HG03103 (cell line): ENCODE measurements at regions not wholly inside any gene's neighbourhood (a gene's known extent, or its start where the extent isn't known, plus 50 kb on each side); places are given as distances from the start of the nearest gene placed in this dataset.
"Not testable (repeated sequence)": the region's sequence is repeated elsewhere in the genome, so short reads cannot be mapped to it uniquely, and the experiment has no call there.

Experiments
- ATAC-seq: cut with Tn5 transposase; IDR thresholded peaks from one replicate; pipeline ENCODE4 v1.9.1; 2021; ENCODE audit warnings: low read depth; ENCODE audit not compliant: unreplicated experiment

DNA sequence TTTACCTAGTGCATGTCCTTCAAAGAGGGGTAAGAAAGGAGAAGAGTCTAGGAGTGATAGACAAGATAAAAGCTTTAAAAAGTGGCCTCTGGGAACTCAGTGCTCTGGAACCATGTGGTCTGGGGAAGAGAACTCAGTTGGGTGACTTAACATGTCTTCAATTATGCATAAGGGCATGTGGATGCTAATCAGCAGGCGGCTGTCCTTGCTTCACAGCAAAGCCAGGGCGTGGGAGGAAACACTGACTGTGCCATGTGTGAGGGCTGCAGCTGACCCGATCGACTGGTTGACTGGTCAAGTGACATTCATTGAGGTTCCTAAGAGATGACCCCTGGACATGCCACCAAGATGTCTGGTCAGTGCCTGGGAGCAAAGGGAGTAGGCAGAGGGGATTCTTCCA lies 1053.8 kb downstream of the BCL11B start:
- no peak for ATAC-seq

DNA sequence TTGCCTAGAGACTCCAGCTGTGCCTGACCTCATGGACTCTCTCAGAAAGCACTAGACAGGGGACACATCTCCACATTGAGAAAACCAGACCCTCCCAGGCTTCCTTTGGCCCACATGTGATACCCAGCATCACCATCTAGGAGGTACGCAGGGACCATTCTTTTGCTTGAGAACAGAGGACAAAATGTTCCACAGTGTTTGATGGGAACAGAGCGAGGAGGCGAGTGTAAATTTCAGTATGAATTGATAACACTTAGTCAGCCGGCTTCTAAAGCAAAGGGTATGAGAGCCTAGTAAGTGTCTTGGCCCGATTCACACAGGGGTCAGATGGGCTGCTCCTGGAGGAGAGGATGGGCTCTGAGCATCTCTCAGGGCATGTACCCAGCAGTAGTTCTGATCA lies 1052.4 kb downstream of the BCL11B start:
- ATAC-seq: no peak

DNA sequence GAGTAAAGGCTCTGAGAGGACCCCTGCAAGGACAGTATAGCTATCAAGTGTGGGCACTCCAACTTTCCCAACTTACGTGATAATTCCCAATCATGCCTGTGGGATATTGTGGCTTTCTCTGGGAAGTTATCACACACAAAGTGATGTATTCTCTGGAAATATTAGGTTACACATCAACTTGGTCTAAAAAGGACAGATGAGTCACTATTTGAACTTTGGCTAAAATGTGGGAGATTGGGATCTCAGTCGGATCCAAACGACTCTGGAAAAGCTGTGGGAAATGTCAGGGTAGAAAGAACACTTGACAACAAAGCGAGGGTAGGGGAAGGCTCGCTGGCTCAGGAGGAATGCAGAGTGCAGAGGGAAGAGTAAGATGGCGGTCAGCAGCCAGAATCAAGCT lies 1048.9 kb downstream of the BCL11B start:
- ATAC-seq: no peak

DNA sequence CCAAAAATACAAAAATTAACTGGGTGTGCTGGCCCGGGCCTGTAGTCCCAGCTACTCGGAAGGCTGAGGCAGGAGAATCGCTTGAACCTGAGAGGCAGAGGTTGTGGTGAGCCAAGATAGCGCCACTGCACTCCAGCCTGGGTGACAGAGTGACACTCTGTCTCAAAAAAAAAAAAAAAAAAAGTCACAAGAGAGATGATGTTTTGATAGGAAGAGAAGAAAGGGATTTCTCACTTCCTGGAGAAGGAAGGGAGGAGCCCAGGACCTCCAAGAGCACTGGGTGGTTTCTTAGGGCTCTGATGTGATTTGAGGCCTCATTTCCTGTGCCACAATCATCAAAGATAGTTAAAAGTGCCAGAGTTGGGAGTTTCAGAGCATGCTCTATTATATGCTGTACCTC lies 1048.3 kb downstream of the BCL11B start:
- ATAC-seq: not testable (repeated sequence)

DNA sequence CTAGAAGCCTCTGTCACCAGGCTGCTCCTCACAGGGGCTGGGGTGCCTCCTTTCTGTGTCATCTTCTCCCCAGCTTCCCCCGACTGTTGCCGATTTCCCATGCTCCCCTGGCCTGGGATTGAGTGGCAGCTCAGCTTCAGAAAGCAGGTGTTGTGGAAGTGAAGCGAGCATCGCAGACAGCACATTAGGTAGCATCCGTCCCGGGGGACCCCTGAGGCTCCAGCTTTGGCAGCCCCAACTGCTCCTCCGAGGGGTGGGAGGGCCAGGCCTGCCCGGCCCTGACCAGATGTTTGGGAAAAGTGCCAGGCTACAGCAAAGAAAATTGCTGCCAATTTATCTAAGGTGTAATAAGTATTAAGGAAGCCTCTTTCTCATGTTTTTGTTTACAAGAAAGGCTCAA lies 1045.6 kb downstream of the BCL11B start:
- ATAC-seq: no peak

DNA sequence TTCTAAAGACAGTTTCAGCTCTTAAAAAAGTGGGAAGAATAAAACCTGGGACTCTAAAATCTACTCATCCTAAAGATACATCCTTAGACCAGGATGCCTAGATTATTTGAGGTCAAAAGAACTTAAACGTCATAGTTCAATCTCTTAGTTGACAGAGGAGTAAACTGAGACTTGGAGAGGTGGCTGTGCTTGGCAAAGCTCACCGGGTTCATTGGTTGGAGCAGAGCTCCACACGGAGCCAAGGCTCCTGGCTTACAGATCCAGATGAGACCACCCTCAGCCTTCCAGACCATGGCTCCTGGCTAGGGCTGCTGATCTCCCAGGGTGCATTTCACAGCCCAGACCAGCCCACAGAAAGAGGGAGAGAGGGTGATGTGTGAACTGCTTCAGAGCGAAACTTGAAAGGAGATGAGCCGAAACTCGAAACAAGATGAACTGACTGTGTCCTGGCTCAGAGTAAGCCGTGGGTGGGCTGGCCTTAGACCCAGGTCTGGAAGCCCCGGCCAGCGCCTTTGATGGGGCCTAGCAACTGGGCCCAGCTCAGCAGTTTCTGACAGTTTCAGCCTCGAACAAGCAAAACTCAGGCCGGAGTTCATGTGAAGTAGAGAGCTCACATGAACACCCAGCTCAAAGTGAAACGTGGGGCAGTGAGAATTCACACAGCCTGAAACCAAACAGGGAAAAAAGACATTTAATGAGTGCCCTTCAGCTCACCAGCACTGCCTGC lies 1044.8 kb downstream of the BCL11B start:
- no peak for ATAC-seq

DNA sequence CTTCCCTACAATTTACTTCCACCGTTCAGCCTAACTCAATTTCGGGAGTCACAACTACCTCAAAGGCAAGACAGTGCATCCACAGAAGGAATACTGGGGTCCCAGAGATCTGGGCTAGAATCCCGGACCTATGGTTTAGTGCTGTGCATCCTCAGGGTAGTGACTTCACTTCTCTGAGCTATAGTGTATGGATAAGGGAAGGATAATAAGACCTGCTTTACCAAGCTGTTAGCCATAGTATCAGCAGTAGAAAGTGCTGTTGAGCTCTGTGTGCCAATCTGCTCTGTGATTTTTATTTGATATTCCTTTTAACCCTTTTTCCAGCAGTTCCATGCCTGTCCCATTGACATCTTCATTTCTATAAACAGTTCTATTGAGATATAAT lies 1044.3 kb downstream of the BCL11B start:
- no peak for ATAC-seq

DNA sequence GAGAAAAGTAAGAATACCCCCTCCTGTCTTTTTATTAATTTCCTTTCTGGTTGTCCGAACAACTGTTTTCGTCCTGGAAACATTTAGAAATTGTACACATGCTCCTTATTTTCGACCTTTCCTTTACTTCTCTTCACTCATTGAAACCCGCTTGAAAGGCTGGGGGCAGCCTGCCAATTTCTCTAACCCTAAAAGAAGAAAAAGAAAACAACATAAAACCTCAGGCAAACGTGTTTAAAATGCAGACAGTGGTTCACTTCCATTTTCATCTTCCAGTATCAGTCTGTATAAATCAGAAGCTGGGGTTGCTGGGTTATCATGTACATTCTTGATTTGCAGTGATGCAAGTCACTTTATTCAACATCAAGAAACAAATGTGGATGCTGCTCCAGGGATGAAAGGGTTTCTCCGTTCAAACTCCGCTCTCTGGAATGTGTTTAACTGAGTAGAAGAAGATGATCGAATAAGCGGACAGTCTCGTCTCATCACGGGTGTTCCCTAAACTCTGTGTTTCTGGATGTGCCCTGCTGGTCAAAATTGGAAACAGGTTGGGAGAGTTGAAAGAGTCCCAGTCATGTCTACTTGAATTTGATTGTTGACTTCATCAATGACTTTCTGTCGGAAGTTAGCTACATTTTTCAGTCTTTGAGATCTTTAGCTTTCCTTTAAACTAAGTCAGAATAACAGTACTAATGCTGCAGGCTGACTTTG lies 1042.2 kb downstream of the BCL11B start:
- ATAC-seq: no peak

DNA sequence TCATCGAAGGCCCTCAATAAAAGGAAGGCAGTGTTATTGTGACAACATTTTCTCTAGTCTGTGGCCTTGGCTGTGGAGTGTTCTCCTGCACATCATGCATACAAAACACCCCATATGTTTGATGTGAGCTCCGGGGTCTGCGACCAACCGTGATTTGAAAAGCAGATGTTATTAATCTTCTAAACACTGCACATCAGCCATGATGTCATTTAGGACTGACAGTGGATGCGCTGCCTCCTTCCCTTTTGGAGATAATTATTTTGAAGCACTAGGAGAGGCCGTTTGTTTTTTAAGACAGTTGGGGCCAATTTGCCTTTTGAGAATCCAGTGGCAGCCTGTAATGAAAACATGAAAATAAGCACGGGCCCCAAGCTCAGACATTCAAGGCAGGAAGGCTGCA lies 1041.6 kb downstream of the BCL11B start:
- ATAC-seq: no peak

DNA sequence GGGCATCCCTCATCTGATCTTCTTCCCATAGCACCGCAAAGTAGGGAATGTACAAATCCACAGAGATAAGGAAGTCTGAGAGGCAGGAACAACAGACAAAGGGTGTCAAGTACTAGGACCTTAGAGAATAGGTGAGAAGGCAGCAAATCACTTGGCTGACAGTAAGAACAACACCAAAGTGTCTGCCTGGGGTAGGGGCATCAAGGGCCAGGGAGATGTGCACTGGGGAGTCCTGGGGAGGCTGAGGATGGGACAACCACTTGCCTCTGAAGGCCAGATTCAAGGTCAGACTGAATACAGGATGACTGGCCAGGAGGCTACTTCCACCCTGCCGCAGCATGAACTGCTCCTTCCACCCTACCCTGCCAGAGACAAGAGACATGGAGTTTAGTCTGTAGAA lies 1040.8 kb downstream of the BCL11B start:
- ATAC-seq: no peak

DNA sequence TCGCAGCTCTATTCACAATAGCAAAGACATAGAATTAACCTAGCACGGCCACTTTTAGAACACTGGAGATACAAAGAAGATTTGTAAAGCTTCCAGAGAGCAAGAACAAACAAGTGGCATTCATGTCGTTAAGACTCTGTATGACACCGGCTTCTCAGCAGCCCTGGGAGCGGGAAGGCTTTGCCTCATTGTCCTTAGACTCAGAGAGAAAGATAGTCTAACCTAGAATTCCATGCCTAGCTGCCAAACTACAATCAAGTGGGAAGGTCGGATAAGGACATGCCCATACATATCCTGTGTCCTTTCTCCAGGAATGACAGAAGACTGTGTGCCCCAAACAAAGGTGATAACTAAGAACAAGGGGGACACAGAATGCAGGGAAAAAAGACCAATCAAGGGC lies 1038.3 kb downstream of the BCL11B start:
- ATAC-seq: no peak

DNA sequence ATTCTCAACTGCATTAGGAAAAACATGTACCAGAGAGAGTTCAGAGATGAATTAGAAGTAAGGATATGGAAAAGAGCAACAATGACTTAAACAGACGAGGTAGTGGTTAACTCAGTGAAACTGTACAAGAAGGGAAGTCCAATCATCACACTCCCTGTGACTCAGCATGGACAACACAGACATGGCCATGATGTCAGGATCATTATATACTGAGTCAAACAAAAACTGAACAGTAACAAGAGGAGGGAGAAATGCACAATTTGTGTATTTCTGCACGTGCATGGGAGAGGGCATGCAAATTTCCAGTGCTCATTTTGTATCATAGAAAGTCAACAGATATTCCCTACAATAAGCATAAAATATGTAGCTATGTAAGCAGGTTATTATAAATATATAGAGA lies 1037.8 kb downstream of the BCL11B start:
- no peak for ATAC-seq

DNA sequence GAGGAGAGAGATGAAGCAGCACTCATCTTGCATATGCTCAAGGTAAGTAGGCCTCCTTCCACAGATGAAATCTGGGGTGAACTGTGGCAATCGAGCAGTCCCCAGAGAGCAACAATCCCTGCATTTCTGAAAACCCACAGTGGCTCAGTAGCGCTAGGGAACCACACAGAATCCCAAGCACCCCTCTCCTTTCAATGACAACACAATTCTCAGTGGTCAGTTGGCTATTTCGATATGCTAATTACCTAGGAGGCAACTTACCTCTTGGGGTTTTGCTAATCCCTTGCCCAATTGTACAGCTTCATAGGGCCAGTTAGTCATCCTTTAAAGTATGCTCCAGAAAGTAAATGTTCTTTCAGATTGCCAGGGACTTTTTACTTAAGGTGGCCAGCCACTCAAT lies 1035.7 kb downstream of the BCL11B start:
- ATAC-seq: no peak

DNA sequence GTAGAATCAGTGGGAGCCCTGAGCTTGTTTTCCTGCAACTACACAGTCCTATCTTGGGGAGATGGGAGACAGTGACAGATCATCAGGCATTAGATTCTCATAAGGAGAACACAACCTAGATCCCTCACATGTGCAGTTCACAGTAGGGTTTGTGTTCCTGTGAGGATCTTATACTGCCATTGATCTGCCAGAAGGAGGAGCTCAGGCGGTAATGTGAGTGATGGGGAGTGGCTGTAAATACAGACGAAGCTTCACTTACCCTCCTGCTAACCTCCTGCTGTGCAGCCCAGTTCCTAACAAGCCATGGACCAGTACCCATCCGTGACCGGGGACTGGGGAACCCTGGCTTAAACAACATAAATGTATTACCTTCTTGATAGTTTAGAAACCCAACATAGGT lies 1034.1 kb downstream of the BCL11B start:
- ATAC-seq: no peak

DNA sequence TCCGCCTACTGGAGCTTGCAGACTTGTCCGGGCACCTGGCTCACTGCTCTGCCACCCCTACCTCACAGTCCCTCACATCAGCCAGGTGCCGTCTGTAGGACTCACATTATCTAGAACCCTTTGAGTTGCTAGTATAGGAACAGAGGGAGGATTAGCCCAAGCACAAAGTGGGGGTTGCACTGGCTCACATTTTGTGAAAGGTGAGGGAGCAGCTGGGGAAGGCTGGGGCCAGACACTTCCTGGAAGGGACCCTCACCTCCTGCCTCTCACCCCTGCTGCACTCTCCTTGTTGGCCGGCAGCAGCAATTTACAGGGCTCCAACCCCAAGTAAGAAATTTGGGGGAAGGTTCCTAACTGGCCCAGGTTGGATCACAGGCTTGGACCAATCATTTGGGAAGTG lies 1031.6 kb downstream of the BCL11B start:
- ATAC-seq: no peak

DNA sequence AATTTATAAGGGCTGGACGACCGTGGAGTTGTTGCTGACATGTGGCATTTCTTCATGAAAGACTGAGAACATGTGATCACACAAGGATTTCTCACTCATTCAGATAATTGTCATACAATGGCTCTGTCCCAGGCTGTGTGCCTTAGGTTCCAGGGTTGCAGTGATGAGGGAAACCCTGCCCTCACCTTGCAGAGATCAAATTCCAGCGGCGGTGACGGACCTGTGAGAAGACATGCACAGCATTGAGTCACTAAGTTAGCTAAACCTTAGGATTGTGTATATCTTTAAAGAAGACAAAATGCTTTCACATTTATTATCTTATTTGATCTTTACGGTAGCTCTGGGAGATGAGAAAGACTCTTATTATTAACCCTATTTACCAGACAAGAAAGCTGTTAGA lies 1029.1 kb downstream of the BCL11B start:
- ATAC-seq: no peak

DNA sequence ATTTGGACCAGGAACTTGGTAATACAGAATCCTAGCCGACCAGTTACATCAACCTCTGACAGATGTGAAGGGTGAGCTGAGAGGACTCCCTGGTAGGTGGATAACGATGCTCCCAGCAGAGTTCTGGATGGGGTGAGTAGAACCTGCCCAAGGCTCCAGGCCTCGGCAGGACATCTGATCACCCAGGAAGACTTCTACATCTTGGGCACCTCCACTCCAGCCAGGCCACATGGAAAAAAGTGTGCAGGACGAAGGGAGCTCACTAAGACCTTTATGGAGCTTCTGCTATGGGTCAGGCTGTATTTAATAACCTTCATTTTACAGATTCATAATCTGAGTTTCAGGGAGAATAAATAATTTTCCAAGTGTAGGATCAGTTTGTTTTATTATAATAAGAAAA lies 1028.7 kb downstream of the BCL11B start:
- ATAC-seq: no peak

DNA sequence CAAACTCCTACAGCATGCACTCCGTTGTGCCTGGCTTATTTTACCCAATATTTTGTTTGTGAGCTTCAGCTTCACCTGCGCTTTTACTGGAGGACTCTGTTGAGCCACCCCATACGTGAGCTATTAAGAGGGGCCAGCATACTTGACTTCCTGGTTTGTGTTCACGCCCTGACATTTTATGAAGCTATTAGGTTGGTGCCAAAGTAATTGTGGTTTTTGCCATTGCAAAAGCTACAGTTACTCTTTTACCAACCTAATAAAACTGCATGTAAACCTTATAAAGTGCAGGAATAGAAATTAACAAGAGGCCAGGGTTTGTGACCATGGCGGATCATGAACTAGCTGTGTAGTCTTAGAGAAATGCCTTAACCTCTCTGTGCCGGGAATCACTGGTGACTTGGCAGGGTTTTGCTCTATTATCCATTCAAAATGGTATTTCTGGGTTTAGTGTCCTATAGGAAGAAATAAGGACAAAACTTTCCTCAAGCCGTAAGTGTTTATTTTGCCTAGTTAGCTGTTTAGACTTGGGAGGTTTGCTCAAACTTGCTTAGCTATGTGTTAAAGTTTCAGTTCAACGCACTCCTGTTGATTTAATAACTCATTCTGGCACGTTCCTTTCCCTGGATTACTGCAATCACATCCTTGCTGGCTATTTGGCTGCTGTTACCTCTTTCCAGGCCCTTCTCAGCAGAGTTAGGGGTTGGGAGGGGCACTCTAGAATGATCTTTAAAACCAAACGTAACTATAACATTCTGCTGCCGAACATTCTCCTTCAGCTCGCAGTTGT lies 1027.6 kb downstream of the BCL11B start:
- no peak for ATAC-seq

DNA sequence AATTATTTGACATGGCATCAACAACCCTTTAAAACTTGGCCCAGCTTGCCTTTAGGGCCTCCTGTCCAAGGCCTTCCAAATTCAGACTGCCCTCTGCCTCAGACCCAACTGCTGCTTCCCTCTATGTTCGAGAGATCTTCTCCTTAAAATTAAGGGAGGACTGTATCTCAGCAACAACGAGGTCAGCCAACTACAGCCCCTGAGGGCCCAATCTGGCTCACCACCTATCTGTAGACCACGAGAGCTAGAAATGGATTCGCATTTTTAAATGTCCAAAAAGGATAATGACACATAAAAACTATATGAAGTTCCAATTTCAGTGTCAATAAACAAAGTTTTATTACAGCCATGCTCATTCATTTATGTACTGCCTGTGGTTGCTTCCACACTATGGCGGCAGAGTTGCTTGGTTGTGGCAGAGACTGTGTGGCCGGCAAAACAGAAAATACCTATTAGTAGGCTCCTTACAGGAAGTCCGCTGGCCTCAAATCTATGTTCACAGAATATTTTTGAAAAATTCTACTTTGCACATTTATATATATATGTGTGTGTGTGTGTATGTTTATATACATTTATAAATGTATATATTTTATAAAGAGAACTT lies 1026.9 kb downstream of the BCL11B start:
- ATAC-seq: no peak

DNA sequence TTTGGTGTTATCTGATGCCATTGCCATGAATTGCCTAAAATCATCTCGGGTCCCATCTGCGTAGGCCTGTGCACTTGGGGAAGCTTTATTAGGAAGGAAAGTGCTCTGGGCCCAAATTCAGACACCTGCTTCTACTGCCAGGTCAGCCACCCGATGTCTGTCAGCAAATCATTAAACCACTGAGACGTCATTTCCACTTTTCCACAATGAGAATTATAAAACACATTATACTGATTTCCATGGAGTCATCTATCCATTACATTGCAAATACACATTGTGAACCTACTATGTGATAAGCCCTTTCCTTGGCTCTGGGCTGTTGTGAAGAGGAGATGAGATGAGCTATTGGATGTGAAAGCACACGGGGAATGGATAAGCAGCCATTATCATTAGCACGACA lies 1022.9 kb downstream of the BCL11B start:
- no peak for ATAC-seq

DNA sequence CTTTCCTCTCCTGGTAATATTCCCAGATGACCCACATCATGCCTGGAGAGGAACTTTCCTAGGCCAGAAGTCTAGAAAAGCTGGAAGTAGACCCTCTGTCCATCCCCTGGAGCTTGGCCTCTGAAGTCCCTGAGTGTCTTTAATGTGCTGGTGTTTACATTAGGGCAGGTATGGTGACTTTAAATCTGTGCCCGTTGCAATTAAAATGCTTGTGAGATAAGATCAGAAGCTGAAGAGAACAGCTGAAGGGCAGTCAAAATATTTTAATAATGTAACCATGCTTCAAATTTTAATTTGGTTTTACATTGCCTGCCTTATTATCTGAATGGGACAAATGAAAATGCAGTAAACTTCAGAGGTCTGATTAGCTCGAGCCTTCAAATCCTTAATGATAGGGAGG lies 1022.5 kb downstream of the BCL11B start:
- no peak for ATAC-seq
